RWPE1 (cell line): ENCODE measurements at regions not wholly inside any gene's neighbourhood (a gene's known extent, or its start where the extent isn't known, plus 50 kb on each side); places are given as distances from the start of the nearest gene placed in this dataset.
"Not testable (repeated sequence)": the region's sequence is repeated elsewhere in the genome, so short reads cannot be mapped to it uniquely, and the experiment has no call there.

Experiments used
- CTCF ChIA-PET: fragments of 350-600 bp; sonication (Branson Sonifier 250); formaldehyde crosslinking; extraction: SDS; loops from one replicate; lab custom pipeline; 2021; lab: Yijun Ruan, JAX
- POLR2A ChIA-PET: fragments of 400-600 bp; formaldehyde crosslinking; extraction: SDS; loops from one replicate; lab custom pipeline; 2020; ENCODE audit warnings: antibody characterized with exemption; ENCODE audit not compliant: low non-redundant PET; lab: Yijun Ruan, JAX
- DNase-seq: peaks from one replicate; pipeline ENCODE4 v3.0.0; 2012; ENCODE audit warnings: low spot score
- H3K27ac ChIP-seq: fragments of 450-650 bp; 2 replicates; pipeline ENCODE4 v1.5.1; 2017
- CTCF ChIP-seq: fragments of 450-650 bp; conservative IDR thresholded peaks from 2 replicates; pipeline ENCODE4 v1.5.1; 2017; ENCODE audit warnings: low read depth, mild to moderate bottlenecking

DNA sequence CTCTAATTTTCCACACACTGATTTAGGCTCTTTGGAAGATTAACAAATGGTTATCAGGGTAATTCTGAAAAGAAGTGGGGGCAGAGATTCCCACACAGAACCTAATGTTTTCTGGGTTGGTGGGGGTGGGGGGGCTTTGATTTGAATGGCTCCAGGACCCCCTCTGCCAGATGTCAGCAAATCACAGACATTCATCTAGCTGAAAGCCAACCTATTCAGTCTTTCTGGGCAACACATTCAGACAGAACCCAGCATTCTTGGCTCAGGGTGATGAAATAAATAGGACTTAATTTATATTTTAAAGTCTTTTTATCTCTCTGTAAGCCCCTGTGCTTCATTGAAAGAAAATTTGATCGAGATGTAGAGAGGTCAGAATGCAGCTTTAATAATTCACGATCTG lies 533.2 kb downstream of the XYLT1 start:
- ChIA-PET POLR2A (no interaction called here), CTCF (no interaction called here)
- DNase-seq, result no peak
- H3K27ac ChIP-seq, result no peak overlapping the region
- TF ChIP-seq CTCF, result no peak

DNA sequence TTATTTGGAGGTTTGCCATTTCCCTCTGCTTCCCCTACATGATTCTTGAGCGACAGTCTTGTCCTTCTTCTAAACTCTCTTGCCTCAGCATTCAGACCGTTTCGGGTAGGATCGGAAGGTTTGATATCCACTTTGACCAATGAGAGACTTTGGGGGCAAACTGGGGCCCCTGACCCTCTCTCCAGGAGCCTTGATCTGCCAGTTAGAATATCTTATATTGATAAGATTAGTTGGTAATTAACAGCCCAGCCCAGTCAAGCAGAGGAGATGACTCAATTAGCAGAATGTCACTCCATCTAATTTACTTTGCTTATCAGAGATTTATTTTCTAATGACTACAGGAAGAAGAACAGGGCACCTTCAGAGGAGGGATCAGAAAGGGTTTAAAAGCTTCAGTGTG lies 532.8 kb downstream of the XYLT1 start:
- DNase-seq, result no peak
- TF ChIP-seq CTCF, result no peak
- H3K27ac ChIP-seq, result no peak overlapping the region
- ChIA-PET CTCF (no interaction called here), POLR2A (no interaction called here)

DNA sequence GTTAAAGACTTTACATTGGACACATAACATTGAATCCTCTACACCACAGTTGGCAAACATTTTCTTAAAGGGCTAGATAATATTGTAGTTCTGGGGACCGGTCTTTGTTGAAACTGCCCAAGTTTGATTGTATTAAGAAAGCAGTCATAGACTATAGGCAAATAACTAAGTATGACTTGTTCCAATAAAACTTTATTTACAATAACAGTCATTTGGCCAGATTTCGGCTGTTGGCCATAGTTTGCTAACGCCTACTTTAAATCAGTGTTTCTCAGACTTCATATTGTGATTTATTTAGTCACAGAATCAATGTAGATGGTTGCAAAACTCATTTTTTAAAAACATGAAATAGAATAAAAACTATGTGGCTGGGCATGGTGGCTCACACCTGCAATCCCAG lies 531.8 kb downstream of the XYLT1 start:
- DNase-seq, result no peak
- no peak for TF ChIP-seq CTCF
- ChIA-PET POLR2A (no interaction called here), CTCF (no interaction called here)
- no peak overlapping the region for H3K27ac ChIP-seq

DNA sequence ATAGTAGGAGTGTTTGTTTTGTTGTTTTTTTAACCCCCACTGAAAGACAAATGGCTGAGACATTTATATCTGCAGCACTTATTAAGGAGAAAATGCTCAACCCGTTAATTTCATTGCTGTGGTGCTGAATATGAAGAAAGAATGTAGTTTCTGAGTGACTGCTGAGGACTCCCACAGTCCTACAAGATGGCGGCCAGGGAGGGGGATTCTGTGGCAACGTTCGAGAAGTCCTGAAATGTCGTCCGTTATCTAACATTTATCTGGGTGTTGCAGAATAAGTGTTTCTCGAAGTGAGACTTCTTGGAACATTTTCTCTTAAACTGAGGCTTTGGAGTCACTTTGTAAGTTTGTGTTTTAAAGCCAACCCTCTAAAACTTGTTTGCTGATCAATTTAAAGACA lies 530.4 kb downstream of the XYLT1 start:
- no peak for TF ChIP-seq CTCF
- DNase-seq, result no peak
- POLR2A ChIA-PET, result no interaction called here
- no peak overlapping the region for H3K27ac ChIP-seq
- CTCF ChIA-PET, result no interaction called here

DNA sequence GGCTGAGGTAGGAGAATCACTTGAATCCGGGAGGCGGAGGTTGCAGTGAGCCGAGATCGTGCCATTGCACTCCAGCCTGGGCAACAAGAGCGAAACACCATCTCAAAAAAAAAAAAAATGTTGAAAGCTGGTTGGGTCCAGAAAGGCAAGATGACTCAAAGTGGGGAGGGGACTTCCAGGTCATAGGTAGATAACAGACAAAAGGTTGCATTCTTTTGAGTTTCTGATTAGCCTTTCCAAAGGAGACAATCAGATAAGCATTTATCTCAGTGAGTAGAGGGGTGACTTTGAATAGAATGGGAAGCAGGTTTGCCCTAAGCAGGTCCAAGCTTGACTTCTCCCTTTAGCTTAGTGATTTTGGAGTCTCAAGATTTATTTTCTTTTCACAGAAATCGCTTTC lies 527.9 kb downstream of the XYLT1 start:
- DNase-seq, H3K27ac ChIP-seq, CTCF ChIA-PET, POLR2A ChIA-PET: not testable (repeated sequence)

- ChIA-PET POLR2A (no interaction called here), CTCF (no interaction called here)
- no peak for DNase-seq
- no peak overlapping the region for H3K27ac ChIP-seq
- TF ChIP-seq CTCF, result no peak
Measured at GRCh38 chr16:16945207-16945606, 525.6 kb downstream of the XYLT1 start.

DNA sequence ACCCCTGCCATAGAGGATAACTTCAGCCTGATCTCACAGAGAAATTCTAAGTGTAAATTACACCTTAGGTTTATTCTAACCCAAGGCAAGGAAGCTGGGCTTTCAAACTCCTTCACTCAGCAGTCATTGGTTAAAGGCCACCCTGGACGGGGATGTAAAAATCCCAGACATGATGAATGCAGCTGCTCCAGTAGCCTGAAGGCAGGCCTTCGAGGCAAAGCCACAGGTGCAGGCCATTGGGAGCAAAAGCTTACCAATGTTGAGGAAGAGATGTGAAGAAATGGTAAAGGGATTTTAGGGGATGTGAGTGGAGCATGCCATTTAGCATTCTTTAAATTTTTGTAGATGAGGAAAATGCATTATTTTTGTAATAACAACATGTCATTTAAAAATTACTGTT lies 514.4 kb downstream of the XYLT1 start:
- no peak overlapping the region for H3K27ac ChIP-seq
- TF ChIP-seq CTCF, result no peak
- DNase-seq, result no peak
- ChIA-PET POLR2A (no interaction called here), CTCF (no interaction called here)
